Suprapubic skin (tissue), 4 donors: ENCODE measurements at regions not wholly inside any gene's neighbourhood (a gene's known extent, or its start where the extent isn't known, plus 50 kb on each side); places are given as distances from the start of the nearest gene placed in this dataset.

Source experiments
- DNase-seq, 2 donors: peaks; one replicate each; pipeline ENCODE4 v3.0.0-alpha.2; 2019; ENCODE audit warnings: low spot score in 2 of 2
- H3K27ac ChIP-seq: fragments of 200-600 bp; sonication (generic); one replicate; pipeline ENCODE4 v1.5.1; 2019
- H3K27me3 ChIP-seq: fragments of 200-600 bp; sonication (generic); one replicate; pipeline ENCODE4 v1.5.1; 2019
- H3K36me3 ChIP-seq: fragments of 200-600 bp; sonication (generic); one replicate; pipeline ENCODE4 v1.5.1; 2019
- H3K4me1 ChIP-seq: fragments of 200-600 bp; sonication (generic); one replicate; pipeline ENCODE4 v1.5.1; 2019
- H3K4me3 ChIP-seq: fragments of 200-600 bp; sonication (generic); one replicate; pipeline ENCODE4 v1.5.1; 2019; ENCODE audit warnings: mild to moderate bottlenecking
- H3K9me3 ChIP-seq: fragments of 200-600 bp; sonication (generic); one replicate; pipeline ENCODE4 v1.5.1; 2019
- EP300 ChIP-seq: sonication (generic); formaldehyde crosslinking; IDR thresholded peaks from one replicate; pipeline ENCODE4 v1.6.1; 2017; ENCODE audit warnings: antibody characterized with exemption
- POLR2A ChIP-seq, 2 donors: fragments of 450-650 bp; IDR thresholded peaks; one replicate each; pipeline ENCODE4 v1.6.1; 2017; ENCODE audit warnings: antibody characterized with exemption in 2 of 2, mild to moderate bottlenecking in 2 of 2, moderate library complexity in 2 of 2
- POLR2AphosphoS5 ChIP-seq, 3 donors: sonication (generic); formaldehyde crosslinking; IDR thresholded peaks; one replicate each; pipeline ENCODE4 v1.6.1; 2017; ENCODE audit warnings: antibody characterized with exemption in 3 of 3
- WGBS: methylation state at CpG from one replicate; pipeline ENCODE4 v1.1.5; 2018; 5-methylcytosine and 5-hydroxymethylcytosine counted together
- TF ChIP-seq, protein P1 (sequence below), 2 donors: fragments of 200-600 bp in 1 of 2; fragments of 450-650 bp in 1 of 2; sonication (generic) in 1 of 2; IDR thresholded peaks; one replicate each; pipeline ENCODE4 v1.5.1; 2016 to 2019; ENCODE audit warnings: antibody characterized with exemption in 2 of 2, mild to moderate bottlenecking in 1 of 2, moderate library complexity in 1 of 2

DNA sequence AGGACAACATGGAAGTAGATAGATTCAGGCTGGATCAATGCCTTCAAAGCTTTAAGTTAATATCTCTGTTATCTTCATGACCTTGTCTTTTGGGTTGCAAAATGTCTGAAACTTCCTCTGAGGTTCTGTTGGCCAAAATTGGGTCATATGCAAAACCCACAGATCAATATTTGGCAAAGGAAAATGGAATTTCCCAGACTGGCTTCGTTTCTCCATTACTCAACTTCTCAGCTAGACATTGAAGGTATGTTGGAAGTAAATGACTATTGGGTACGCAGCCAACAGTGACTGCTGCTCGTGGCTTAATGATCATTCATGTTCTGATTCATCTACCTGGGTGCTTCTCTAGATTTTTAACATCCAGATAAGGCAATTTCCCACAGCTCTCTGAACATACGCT, 675.4 kb upstream of the SGO1 start:
- H3K9me3 ChIP-seq: no peaks in the 10 kb centered on the region
- no peak overlapping the region for H3K4me3 ChIP-seq
- TF ChIP-seq, protein P1, sequence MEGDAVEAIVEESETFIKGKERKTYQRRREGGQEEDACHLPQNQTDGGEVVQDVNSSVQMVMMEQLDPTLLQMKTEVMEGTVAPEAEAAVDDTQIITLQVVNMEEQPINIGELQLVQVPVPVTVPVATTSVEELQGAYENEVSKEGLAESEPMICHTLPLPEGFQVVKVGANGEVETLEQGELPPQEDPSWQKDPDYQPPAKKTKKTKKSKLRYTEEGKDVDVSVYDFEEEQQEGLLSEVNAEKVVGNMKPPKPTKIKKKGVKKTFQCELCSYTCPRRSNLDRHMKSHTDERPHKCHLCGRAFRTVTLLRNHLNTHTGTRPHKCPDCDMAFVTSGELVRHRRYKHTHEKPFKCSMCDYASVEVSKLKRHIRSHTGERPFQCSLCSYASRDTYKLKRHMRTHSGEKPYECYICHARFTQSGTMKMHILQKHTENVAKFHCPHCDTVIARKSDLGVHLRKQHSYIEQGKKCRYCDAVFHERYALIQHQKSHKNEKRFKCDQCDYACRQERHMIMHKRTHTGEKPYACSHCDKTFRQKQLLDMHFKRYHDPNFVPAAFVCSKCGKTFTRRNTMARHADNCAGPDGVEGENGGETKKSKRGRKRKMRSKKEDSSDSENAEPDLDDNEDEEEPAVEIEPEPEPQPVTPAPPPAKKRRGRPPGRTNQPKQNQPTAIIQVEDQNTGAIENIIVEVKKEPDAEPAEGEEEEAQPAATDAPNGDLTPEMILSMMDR (IDR thresholded peaks at IDR 0.05): no peak
- TF ChIP-seq POLR2AphosphoS5 (IDR thresholded peaks at IDR 0.05): no peak
- no peak for TF ChIP-seq EP300
- no peak for TF ChIP-seq POLR2A (IDR thresholded peaks at IDR 0.05)
- 71% methylated on average over 4 of the region's 4 CpGs for WGBS
- no peaks in the 10 kb centered on the region for H3K36me3 ChIP-seq
- DNase-seq: no peak
- H3K4me1 ChIP-seq: no peaks in the 10 kb centered on the region
- H3K27me3 ChIP-seq: no peaks in the 10 kb centered on the region
- no peak overlapping the region for H3K27ac ChIP-seq

DNA sequence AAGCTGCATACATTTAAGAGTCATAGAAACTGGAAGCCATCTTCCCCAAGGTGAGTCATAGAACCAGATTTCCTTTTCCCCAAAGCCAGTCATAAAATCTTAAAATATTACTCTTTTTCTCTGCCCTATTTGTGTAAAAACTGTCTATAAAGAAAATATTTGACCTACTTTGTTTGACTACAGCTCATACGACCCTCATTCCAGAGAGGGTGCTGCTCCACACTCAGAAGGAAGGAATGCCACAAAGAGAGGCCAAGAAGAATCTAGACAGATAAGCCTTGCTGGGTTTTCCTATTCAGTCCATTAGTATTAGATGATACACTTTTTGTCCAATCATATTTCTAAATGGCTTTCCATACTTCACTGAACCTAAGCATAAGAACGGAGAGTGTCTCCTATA, 671.6 kb upstream of the SGO1 start:
- no peak for DNase-seq
- H3K4me1 ChIP-seq: no peaks in the 10 kb centered on the region
- TF ChIP-seq POLR2A (IDR thresholded peaks at IDR 0.05) (no peak), POLR2AphosphoS5 (IDR thresholded peaks at IDR 0.05) (no peak), EP300 (no peak)
- TF ChIP-seq, protein P1 (IDR thresholded peaks at IDR 0.05): no peak
- no peaks in the 10 kb centered on the region for H3K36me3 ChIP-seq
- no peaks in the 10 kb centered on the region for H3K9me3 ChIP-seq
- no peaks in the 10 kb centered on the region for H3K27me3 ChIP-seq
- H3K27ac ChIP-seq: no peak overlapping the region
- 70% methylated on average over 2 of the region's 2 CpGs for WGBS
- no peak overlapping the region for H3K4me3 ChIP-seq

DNA sequence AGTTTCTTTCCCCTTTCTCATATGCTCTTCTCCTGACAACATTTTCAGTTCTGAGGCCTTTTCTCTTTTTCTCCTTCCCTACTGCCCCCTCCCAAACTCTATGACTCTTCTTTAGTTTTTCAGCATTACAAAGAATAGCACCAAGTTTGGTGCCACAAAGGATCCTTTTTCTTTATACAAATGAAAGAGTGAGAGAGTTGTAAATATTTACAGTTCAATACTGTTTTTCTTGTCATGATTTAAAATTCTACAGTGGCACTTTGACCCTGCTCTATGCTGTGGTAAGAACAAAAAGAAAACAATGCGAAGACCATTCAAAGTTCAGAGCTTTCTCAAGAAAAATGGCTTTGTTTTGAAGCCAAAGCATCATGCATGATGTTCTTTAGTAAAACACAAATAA, 667.9 kb upstream of the SGO1 start:
- no peak overlapping the region for H3K27ac ChIP-seq
- no peak for DNase-seq
- no peaks in the 10 kb centered on the region for H3K4me1 ChIP-seq
- no peak overlapping the region for H3K4me3 ChIP-seq
- TF ChIP-seq EP300: no peak
- no peak for TF ChIP-seq POLR2AphosphoS5 (IDR thresholded peaks at IDR 0.05)
- TF ChIP-seq, protein P1 (IDR thresholded peaks at IDR 0.05): no peak
- TF ChIP-seq POLR2A (IDR thresholded peaks at IDR 0.05): no peak
- H3K27me3 ChIP-seq: no peaks in the 10 kb centered on the region
- no peaks in the 10 kb centered on the region for H3K36me3 ChIP-seq
- 56% methylated on average over 1 of the region's 1 CpG for WGBS
- H3K9me3 ChIP-seq: no peaks in the 10 kb centered on the region

DNA sequence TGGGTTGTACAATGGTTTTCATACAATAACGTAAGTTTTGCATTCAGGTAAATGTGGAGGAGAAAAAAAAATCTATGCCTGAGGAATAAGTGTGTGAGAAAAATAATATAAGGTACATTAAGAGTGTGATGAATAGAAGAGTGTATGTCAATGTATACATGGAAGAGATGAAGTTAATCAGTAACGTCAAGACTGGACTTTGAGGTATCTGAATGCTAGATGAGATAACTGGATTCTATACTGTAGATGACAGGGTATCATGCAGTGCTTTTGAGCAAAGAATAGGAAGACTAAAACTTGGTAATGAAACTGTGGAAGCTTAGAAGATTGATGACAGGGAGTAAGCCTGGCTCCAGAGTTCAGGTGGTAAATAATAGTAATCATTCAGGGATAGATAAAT, 666.7 kb upstream of the SGO1 start:
- Histone ChIP-seq H3K36me3 (no peaks in the 10 kb centered on the region), H3K9me3 (no peaks in the 10 kb centered on the region), H3K27ac (no peak overlapping the region), H3K4me1 (no peaks in the 10 kb centered on the region), H3K27me3 (no peaks in the 10 kb centered on the region), H3K4me3 (no peak overlapping the region)
- WGBS: 93% methylated on average over 2 of the region's 2 CpGs
- DNase-seq: no peak
- TF ChIP-seq POLR2AphosphoS5 (IDR thresholded peaks at IDR 0.05): no peak
- TF ChIP-seq, protein P1 (IDR thresholded peaks at IDR 0.05): no peak
- TF ChIP-seq EP300: no peak
- no peak for TF ChIP-seq POLR2A (IDR thresholded peaks at IDR 0.05)

DNA sequence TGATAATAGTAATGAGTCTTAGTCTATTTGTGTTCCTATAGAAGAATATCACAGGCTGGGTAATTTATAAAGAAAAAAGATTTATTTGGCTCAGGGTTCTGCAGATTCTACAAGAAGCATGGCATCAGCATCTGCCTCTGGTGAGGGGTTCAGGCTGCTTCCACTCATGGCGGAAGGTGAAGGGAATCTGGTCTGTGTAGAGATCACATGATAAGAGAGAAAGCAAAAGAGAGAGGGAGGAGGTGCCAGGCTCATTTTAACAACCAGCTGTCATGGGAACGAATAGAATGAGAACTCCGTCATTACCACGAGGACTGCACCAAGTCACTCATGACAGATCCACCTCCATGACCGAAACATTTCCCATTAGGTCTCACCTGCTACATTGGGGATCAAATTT, 664.0 kb upstream of the SGO1 start:
- Histone ChIP-seq H3K27me3 (no peaks in the 10 kb centered on the region), H3K4me3 (no peak overlapping the region), H3K4me1 (no peaks in the 10 kb centered on the region), H3K27ac (no peak overlapping the region), H3K9me3 (no peaks in the 10 kb centered on the region), H3K36me3 (no peaks in the 10 kb centered on the region)
- 77% methylated on average over 5 of the region's 5 CpGs for WGBS
- TF ChIP-seq, protein P1 (IDR thresholded peaks at IDR 0.05): no peak
- TF ChIP-seq EP300: no peak
- no peak for TF ChIP-seq POLR2AphosphoS5 (IDR thresholded peaks at IDR 0.05)
- no peak for TF ChIP-seq POLR2A (IDR thresholded peaks at IDR 0.05)
- DNase-seq: no peak
